ENCODE measurements at regions not wholly inside any gene's neighbourhood (a gene's known extent, or its start where the extent isn't known, plus 50 kb on each side); places are given as distances from the start of the nearest gene placed in this dataset.

- TF ChIP-seq CTCF (IDR thresholded peaks at IDR 0.05; ENCODE audit: borderline replicate concordance, extremely low read depth, low read length, poor library complexity, severe bottlenecking) (no peak), EZH2 (IDR thresholded peaks at IDR 0.05; ENCODE audit: borderline replicate concordance, low read depth, low read length, severe bottlenecking) (no peak)
Observed at GRCh38 chr14:51335961-51336723, 96.1 kb downstream of the TMX1 start.
